HG03159 (cell line): ENCODE measurements at regions not wholly inside any gene's neighbourhood (a gene's known extent, or its start where the extent isn't known, plus 50 kb on each side); places are given as distances from the start of the nearest gene placed in this dataset.

Experiments
- ATAC-seq: cut with Tn5 transposase; IDR thresholded peaks from one replicate; pipeline ENCODE4 v1.9.1; 2021; ENCODE audit warnings: mild to moderate bottlenecking, moderate library complexity; ENCODE audit not compliant: unreplicated experiment

DNA sequence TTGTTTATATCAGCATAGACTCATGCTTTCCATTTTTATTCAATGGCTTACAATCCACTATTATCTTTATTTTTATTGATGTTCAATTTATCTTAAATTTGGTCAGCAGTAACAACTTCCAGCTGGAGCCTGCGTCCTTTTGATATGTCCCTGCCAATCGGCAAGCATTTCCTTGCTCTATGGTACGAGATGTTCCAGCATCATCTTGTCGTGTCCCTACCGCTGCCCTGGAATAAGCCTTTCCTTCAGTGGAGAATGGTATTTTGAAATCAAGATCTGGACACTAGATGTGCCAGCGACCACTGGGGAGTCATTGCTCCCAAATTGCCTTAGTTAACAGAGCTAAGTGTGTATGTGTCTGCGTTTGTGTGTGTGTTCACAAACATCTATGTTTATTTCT is 151.6 kb upstream of the RGMB start:
- no peak for ATAC-seq

- no peak for ATAC-seq
Observed at GRCh38 chr5:98624145-98624880, 149.2 kb upstream of the RGMB start.

- ATAC-seq = no peak
Observed at GRCh38 chr5:98627121-98627520, 146.3 kb upstream of the RGMB start.

DNA sequence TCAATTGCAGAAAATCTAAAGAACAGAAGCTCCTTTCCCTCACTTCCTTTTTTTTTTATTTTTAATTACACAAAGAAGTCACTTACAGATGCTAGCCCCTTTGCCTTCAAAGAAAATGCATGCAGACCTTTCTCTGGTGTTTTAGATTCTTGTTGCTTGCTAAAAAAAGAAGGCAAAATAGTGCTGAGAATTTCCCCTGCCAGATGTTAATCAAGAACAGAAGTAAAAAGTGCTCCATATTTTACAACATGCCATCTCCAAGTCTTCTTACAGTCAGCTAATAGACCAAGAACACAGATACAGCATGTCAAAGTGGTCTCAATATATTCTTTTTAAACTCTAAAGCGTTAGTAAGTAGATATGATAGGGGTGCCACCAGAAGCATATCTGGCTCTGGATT is 142.8 kb upstream of the RGMB start:
- no peak for ATAC-seq

- ATAC-seq = no peak
Observed at GRCh38 chr5:98631311-98632054, 142.0 kb upstream of the RGMB start.

- ATAC-seq = no peak
Observed at GRCh38 chr5:98635656-98636055, 137.8 kb upstream of the RGMB start.

GRCh38 chr5:98637116-98637515 is 136.3 kb upstream of the RGMB start:
- ATAC-seq = no peak

DNA sequence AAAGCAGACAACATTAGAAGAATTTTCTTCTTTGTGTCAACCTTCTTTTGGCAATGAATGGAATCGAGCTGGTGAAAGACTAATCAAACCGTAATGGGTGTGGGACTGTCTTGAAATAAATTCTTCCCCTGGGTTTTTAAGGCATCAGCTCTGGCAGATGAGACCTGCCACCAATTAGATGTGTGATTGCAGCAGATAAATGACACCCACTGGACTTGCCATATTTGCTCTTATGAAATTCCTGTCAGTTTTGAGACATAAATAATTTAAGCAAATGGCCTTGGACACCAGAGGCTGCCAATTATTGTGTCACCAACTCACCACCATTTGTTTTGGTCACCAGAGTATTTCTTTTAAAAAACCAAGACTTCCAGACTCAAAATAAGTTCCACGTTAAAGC is 135.9 kb upstream of the RGMB start:
- ATAC-seq = no peak

DNA sequence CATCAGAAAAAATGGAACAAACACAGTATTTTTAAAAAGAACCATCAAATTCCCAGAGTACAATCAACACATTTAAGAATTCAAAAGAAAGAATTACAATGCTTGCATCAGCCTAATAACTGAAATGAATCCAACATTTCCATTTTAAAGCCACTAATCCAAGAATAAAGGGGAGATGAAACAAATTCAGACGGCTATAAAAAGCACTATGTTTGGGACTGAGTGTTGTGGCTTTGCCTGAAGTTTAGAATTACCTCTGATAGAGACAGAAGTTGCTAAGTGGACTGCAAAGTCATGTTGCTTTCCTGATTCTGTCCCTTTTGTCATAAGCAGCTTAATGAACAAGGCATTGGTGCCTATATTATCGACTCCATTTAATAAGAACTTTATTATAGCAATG is 135.4 kb upstream of the RGMB start:
- no peak for ATAC-seq

DNA sequence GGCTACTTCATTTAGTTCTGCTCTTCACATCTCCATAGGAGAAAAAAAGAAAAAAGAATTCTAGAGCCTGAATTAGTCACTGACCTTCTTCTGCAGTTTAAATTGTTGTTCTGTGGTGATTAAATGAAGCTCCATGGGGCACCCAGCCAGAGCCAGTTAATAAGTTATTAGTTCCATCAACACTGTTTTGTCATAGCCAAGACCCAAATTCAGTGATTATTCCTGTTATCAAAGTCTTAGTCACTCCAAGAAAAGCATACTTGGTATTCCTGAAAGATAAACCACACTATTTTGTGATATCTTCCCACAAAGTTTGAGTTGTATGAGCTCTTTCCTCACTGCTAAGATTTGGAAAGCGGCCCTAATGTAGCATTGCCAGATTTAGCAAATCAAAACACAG is 134.8 kb upstream of the RGMB start:
- no peak for ATAC-seq

- ATAC-seq = no peak
Observed at GRCh38 chr5:98639274-98639673, 134.2 kb upstream of the RGMB start.

- no peak for ATAC-seq
Observed at GRCh38 chr5:98641671-98642070, 131.8 kb upstream of the RGMB start.

DNA sequence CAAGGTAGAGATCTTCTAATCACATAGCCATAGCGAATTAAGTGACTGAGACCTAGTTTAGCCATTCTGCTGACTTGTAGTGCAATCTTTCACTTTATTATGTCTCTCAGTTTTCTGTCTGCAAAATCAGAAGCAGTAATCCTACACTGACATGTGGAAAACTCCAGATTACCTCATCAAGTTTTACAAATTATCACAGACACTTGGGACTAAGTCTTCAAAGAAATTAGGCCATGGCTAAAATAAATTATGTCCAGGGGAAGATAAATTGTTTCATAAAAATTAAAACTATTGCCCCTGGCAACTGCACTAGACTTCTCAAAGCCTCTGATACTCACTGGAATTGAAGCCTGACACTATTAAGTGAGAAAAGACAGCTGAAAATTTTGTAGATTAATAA is 129.9 kb upstream of the RGMB start:
- ATAC-seq = no peak

DNA sequence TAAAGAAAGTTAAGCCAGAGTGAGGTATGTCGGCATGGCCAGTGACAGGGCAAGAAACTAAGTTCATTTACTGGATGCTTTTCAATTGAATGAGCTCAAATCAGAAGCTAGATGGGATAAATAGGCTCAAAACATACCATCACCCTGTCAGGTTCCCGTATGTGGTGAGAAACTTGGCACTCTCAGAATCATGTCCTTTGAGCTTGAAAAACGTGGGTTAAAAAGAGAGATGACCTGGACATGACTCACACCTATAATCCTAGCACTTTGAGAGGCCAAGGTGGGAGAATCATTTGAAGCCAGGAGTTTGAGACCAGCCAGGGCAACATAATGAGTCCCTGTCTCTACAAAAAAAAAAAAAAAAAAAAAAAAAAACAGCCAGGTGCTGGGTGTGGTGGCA is 121.7 kb upstream of the RGMB start:
- ATAC-seq = no peak

DNA sequence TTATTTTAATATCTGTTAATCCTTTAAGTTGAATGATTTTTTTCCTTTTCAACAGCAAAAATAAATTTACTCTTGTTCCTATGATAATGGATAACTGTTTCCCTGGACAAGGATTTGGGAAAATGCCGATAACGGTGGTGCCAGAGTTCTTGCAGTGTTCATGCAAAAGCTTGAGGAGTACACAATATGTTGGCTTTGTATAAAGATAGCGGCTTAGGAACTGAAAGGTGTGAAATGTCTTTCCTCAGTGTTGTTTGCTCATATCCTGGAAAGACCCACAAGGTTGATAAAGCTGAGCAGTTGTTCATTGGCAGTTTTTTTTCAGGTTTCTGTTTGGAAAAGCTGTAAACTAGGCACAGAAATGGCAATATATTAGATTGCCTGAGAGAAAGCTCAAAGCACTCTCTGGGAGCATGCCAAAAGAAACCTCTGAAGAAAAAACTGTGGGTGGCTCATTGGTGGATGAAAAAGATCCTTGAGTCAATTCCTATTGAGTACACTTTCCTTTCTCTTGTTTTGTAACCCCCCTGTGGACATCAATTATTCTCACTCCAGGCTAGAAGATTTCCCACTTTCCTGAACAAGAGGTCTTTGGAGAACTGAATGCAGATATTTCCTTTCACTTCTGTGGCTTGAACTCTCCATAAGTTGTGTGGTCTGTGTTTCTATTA is 117.2 kb upstream of the RGMB start:
- ATAC-seq = no peak

DNA sequence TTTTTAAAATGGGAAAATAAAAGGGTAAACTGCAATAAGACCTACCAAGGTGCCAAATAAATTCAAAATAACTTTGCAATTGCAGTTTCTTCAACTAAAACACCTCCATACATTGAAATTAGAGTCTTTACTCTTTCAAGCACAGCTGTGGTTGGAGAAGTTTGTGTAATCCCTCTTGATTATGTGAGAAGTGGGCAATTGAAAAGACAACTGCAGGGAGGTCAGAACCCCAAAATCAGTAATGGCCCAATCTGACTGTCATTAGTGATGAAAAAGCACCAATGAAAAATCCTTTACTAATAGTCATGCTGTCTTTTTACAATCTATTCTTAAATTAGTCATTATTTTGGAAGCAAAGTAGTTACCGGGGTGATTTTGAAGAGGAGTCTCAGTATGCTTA is 116.7 kb upstream of the RGMB start:
- no peak for ATAC-seq

GRCh38 chr5:98657559-98657958 is 115.9 kb upstream of the RGMB start:
- ATAC-seq = no peak

DNA sequence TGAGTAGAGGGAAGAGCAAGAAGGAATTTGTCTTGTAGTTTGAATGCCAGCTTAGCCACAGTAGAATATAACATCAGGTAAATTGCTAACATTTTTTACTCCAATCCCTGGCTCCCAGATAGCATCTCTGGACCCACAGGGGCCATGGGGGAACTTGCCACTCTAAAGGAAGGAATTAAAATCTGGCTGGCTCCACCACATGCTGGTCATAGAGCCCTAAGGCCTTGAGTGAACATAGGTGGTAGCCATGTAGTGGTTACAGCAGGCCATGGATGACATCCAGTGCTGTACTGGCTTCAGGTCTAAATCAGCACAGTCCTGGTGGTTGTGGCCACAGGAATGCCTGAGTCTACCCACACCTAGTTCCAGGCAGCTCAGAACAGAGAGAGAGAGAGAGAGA is 109.9 kb upstream of the RGMB start:
- no peak for ATAC-seq

- ATAC-seq = no peak
Observed at GRCh38 chr5:98664736-98665135, 108.7 kb upstream of the RGMB start.

DNA sequence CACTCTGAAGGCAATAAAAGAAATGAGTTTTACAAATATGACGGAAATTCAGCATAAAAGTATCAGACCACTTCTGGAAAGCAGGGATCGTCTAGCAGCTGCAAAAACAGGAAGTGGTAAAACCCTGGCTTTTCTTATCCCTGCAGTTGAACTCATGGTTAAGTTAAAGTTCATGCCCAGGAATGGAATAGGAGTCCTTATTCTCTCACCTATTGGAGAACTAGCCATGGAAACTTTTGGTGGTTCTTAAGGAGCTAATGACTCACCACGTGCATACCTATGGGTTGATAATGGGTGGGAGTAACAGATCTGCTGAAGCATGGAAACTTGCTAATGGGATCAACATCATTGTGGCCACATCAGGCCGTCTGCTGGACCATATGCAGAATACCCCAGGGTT is 93.5 kb upstream of the RGMB start:
- ATAC-seq = no peak

DNA sequence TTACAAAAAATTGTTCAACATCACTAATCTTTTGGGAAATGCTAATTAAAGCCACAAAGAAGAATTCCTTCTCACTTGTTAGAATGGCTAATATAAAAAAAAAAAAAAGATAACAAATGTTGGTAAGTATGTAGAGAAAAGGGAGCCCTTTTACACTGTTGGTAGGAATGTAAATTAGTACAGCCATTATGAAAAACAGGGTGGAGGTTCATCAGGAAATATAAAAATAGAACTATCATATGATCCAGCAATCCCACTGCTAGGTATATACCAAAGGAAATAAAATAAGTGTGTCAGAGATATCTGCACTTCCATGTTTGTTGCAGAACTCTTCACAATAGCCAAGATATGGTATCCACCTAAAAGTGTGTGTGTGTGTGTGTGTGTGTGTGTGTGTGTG is 83.5 kb upstream of the RGMB start:
- ATAC-seq = no peak

- ATAC-seq = no peak
Observed at GRCh38 chr5:98694902-98695301, 78.6 kb upstream of the RGMB start.
